Anterior cingulate cortex (tissue), 58 donors: ENCODE measurements at regions not wholly inside any gene's neighbourhood (a gene's known extent, or its start where the extent isn't known, plus 50 kb on each side); places are given as distances from the start of the nearest gene placed in this dataset.

Experiments used
- DNase-seq, 58 donors: peaks; one replicate each; lab custom pipeline; 2025; lab: John Stamatoyannopoulos, UW

GRCh38 chr3:181178991-181179390, 189.5 kb upstream of the DNAJC19 start:
- no peak for DNase-seq

GRCh38 chr3:181176601-181177000, 187.1 kb upstream of the DNAJC19 start:
- peak in 53 of 58 donors; percentile 1 to 81 (median 31) for DNase-seq

- peak in 1 of 58 donors; percentile 1 for DNase-seq
These were observed 185.2 kb upstream of the DNAJC19 start for GRCh38 chr3:181174676-181175233.

- DNase-seq, result no peak
These were observed 184.5 kb upstream of the DNAJC19 start for GRCh38 chr3:181174022-181174421.

- DNase-seq, result no peak
These were observed 183.7 kb upstream of the DNAJC19 start for GRCh38 chr3:181173227-181173626.

GRCh38 chr3:181134873-181135272, 145.3 kb upstream of the DNAJC19 start:
- no peak for DNase-seq

- DNase-seq, result no peak
These were observed 144.3 kb upstream of the DNAJC19 start for GRCh38 chr3:181133832-181134231.

GRCh38 chr3:181105646-181106045, 116.1 kb upstream of the DNAJC19 start:
- no peak for DNase-seq

GRCh38 chr3:181103605-181104004, 114.1 kb upstream of the DNAJC19 start:
- no peak for DNase-seq

- no peak for DNase-seq
These were observed 96.5 kb upstream of the DNAJC19 start for GRCh38 chr3:181086011-181086410.

- DNase-seq, result no peak
These were observed 92.4 kb upstream of the DNAJC19 start for GRCh38 chr3:181081930-181082329.

- no peak for DNase-seq
These were observed 87.0 kb upstream of the DNAJC19 start for GRCh38 chr3:181076558-181076957.

- no peak for DNase-seq
These were observed 85.6 kb upstream of the DNAJC19 start for GRCh38 chr3:181075098-181075497.

GRCh38 chr3:181066143-181067087, 76.9 kb upstream of the DNAJC19 start:
- DNase-seq, result no peak

- DNase-seq, result no peak
These were observed 66.7 kb upstream of the DNAJC19 start for GRCh38 chr3:181056136-181056732.

- DNase-seq, result no peak
These were observed 65.0 kb upstream of the DNAJC19 start for GRCh38 chr3:181054538-181054937.

GRCh38 chr3:181052256-181052655, 62.7 kb upstream of the DNAJC19 start:
- no peak for DNase-seq

GRCh38 chr3:181050738-181051137, 61.2 kb upstream of the DNAJC19 start:
- DNase-seq, result no peak

- DNase-seq, result no peak
These were observed 50.5 kb upstream of the DNAJC19 start for GRCh38 chr3:181040030-181040429.
